GM12891 (cell line): ENCODE measurements at regions not wholly inside any gene's neighbourhood (a gene's known extent, or its start where the extent isn't known, plus 50 kb on each side); places are given as distances from the start of the nearest gene placed in this dataset.

ENCODE experiments used
- DNase-seq: peaks from one replicate; pipeline ENCODE4 v3.0.0; 2011; ENCODE audit warnings: low spot score; ENCODE audit not compliant: insufficient read length
- FAIRE-seq: peaks from 2 replicates; lab custom pipeline; 2011; peaks lifted over from hg19 to GRCh38; lab: Jason Lieb, UNC
- PAX5 ChIP-seq: IDR thresholded peaks from 2 replicates; pipeline ENCODE4 v1.6.1; 2011; ENCODE audit warnings: low read length, moderate library complexity, mild to moderate bottlenecking; ENCODE audit not compliant: insufficient read depth, severe bottlenecking
- POLR2A ChIP-seq: IDR thresholded peaks from 2 replicates; pipeline ENCODE4 v1.6.1; 2011; ENCODE audit warnings: low read depth, low read length, control low read depth
- POLR2AphosphoS5 ChIP-seq: IDR thresholded peaks from 2 replicates; pipeline ENCODE4 v1.6.1; 2011; ENCODE audit warnings: low read depth, low read length, control low read depth
- POU2F2 ChIP-seq: IDR thresholded peaks from 2 replicates; pipeline ENCODE4 v1.6.1; 2011; ENCODE audit warnings: low read depth, mild to moderate bottlenecking, control low read depth, low read length, moderate library complexity
- SPI1 ChIP-seq: IDR thresholded peaks from 2 replicates; pipeline ENCODE4 v1.6.1; 2011; ENCODE audit warnings: low read depth, low read length, control low read depth
- TAF1 ChIP-seq: IDR thresholded peaks from 2 replicates; pipeline ENCODE4 v1.6.1; 2011; ENCODE audit warnings: low read depth, low read length, control low read depth

- DNase-seq (no peak), FAIRE-seq (no peak)
- TF ChIP-seq PAX5 (no peak), POLR2A (no peak), POU2F2 (no peak), POLR2AphosphoS5 (no peak), SPI1 (no peak), TAF1 (no peak)
Measured at GRCh38 chr11:64474680-64475079, 81.1 kb upstream of the SLC22A11 start.

GRCh38 chr11:64475145-64475544 is 80.6 kb upstream of the SLC22A11 start:
- FAIRE-seq (no peak), DNase-seq (no peak)
- TF ChIP-seq PAX5 (no peak), POLR2A (no peak), SPI1 (no peak), POLR2AphosphoS5 (no peak), POU2F2 (no peak), TAF1 (no peak)

- no peak for DNase-seq
- no peak for TF ChIP-seq TAF1
- no peak for TF ChIP-seq POLR2AphosphoS5
- no peak for TF ChIP-seq PAX5
- TF ChIP-seq POLR2A, result no peak
- TF ChIP-seq POU2F2, result no peak
- no peak for TF ChIP-seq SPI1
- no peak for FAIRE-seq
Measured at GRCh38 chr11:64476881-64477280, 78.9 kb upstream of the SLC22A11 start.

- no peak for FAIRE-seq
- no peak for DNase-seq
- no peak for TF ChIP-seq POLR2AphosphoS5
- no peak for TF ChIP-seq SPI1
- no peak for TF ChIP-seq POU2F2
- no peak for TF ChIP-seq TAF1
- no peak for TF ChIP-seq POLR2A
- TF ChIP-seq PAX5, result no peak
Measured at GRCh38 chr11:64477675-64478074, 78.1 kb upstream of the SLC22A11 start.

GRCh38 chr11:64482588-64482987 is 73.2 kb upstream of the SLC22A11 start:
- TF ChIP-seq PAX5, result no peak
- TF ChIP-seq POU2F2, result no peak
- TF ChIP-seq POLR2A, result no peak
- no peak for TF ChIP-seq POLR2AphosphoS5
- no peak for TF ChIP-seq TAF1
- no peak for TF ChIP-seq SPI1
- FAIRE-seq (no peak), DNase-seq (no peak)

GRCh38 chr11:64484191-64485022 is 71.3 kb upstream of the SLC22A11 start:
- TF ChIP-seq TAF1 (no peak), POU2F2 (no peak), POLR2AphosphoS5 (no peak), SPI1 (no peak), PAX5 (no peak), POLR2A (no peak)
- FAIRE-seq, result no peak

GRCh38 chr11:64485074-64485473 is 70.7 kb upstream of the SLC22A11 start:
- DNase-seq, result no peak
- no peak for FAIRE-seq
- no peak for TF ChIP-seq TAF1
- no peak for TF ChIP-seq POLR2A
- TF ChIP-seq POLR2AphosphoS5, result no peak
- no peak for TF ChIP-seq SPI1
- no peak for TF ChIP-seq PAX5
- TF ChIP-seq POU2F2, result no peak

More at GRCh38 chr11:64484191-64485022, 71.3 kb upstream of the SLC22A11 start:
- no peak for DNase-seq

- DNase-seq (peak; percentile 42), FAIRE-seq (peak; percentile 48)
Measured at GRCh38 chr11:64489831-64490441, 65.8 kb upstream of the SLC22A11 start.

GRCh38 chr11:64490562-64491216 is 65.1 kb upstream of the SLC22A11 start:
- FAIRE-seq (no peak), DNase-seq (no peak)
- TF ChIP-seq POLR2AphosphoS5, result no peak
- no peak for TF ChIP-seq POU2F2
- TF ChIP-seq SPI1, result no peak
- TF ChIP-seq TAF1, result no peak
- no peak for TF ChIP-seq PAX5
- TF ChIP-seq POLR2A, result no peak

More at GRCh38 chr11:64489831-64490441, 65.8 kb upstream of the SLC22A11 start:
- TF ChIP-seq SPI1, result no peak
- no peak for TF ChIP-seq TAF1
- no peak for TF ChIP-seq POLR2AphosphoS5
- no peak for TF ChIP-seq POU2F2
- no peak for TF ChIP-seq PAX5
- TF ChIP-seq POLR2A, result no peak
